ENCODE measurements at regions not wholly inside any gene's neighbourhood (a gene's known extent, or its start where the extent isn't known, plus 50 kb on each side); places are given as distances from the start of the nearest gene placed in this dataset.

- Histone ChIP-seq H3K9ac (ENCODE audit: low read depth, low read length) (no peak overlapping the region), H3K9me3 (ENCODE audit: control insufficient read depth, insufficient read depth, low read length) (no peaks in the 10 kb centered on the region; the same call in 1 of the 2 replicates), H3K36me3 (ENCODE audit: insufficient read depth, low read length) (no peaks in the 10 kb centered on the region), H3K4me1 (ENCODE audit: insufficient read depth, low read length) (no peaks in the 10 kb centered on the region)
Observed at GRCh38 chr12:67795236-67795635, 146.7 kb downstream of the DYRK2 start.

GRCh38 chr12:67797185-67797741 lies 148.7 kb downstream of the DYRK2 start:
- Histone ChIP-seq H3K9me3 (ENCODE audit: control insufficient read depth, insufficient read depth, low read length) (no peaks in the 10 kb centered on the region), H3K9ac (ENCODE audit: low read depth, low read length) (no peak overlapping the region), H3K4me1 (ENCODE audit: insufficient read depth, low read length) (no peaks in the 10 kb centered on the region)

GRCh38 chr12:67797753-67798152 lies 149.2 kb downstream of the DYRK2 start:
- peaks cover 2% of the 10 kb centered on the region; the same call in 1 of the 2 replicates for H3K4me1 ChIP-seq (ENCODE audit: insufficient read depth, low read length)
- no peaks in the 10 kb centered on the region for H3K9me3 ChIP-seq (ENCODE audit: control insufficient read depth, insufficient read depth, low read length)
- H3K9ac ChIP-seq (ENCODE audit: low read depth, low read length), result no peak overlapping the region
- no peaks in the 10 kb centered on the region for H3K36me3 ChIP-seq (ENCODE audit: insufficient read depth, low read length)

More at GRCh38 chr12:67797185-67797741, 148.7 kb downstream of the DYRK2 start:
- no peaks in the 10 kb centered on the region for H3K36me3 ChIP-seq (ENCODE audit: insufficient read depth, low read length)

- no peak overlapping the region for H3K9ac ChIP-seq (ENCODE audit: low read depth, low read length)
- H3K9me3 ChIP-seq (ENCODE audit: control insufficient read depth, insufficient read depth, low read length), result no peaks in the 10 kb centered on the region
- H3K4me1 ChIP-seq (ENCODE audit: insufficient read depth, low read length), result peaks cover 12% of the 10 kb centered on the region
- H3K36me3 ChIP-seq (ENCODE audit: insufficient read depth, low read length), result no peaks in the 10 kb centered on the region
Observed at GRCh38 chr12:67798768-67799167, 150.2 kb downstream of the DYRK2 start.

GRCh38 chr12:67802731-67803130 lies 154.2 kb downstream of the DYRK2 start:
- Histone ChIP-seq H3K36me3 (ENCODE audit: insufficient read depth, low read length) (no peaks in the 10 kb centered on the region), H3K9ac (ENCODE audit: low read depth, low read length) (no peak overlapping the region), H3K4me1 (ENCODE audit: insufficient read depth, low read length) (peaks cover 16% of the 10 kb centered on the region), H3K9me3 (ENCODE audit: control insufficient read depth, insufficient read depth, low read length) (no peaks in the 10 kb centered on the region)

GRCh38 chr12:67803278-67803993 lies 154.9 kb downstream of the DYRK2 start:
- peaks cover 16% of the 10 kb centered on the region for H3K4me1 ChIP-seq (ENCODE audit: insufficient read depth, low read length)
- no peak overlapping the region for H3K9ac ChIP-seq (ENCODE audit: low read depth, low read length)
- H3K36me3 ChIP-seq (ENCODE audit: insufficient read depth, low read length), result no peaks in the 10 kb centered on the region
- H3K9me3 ChIP-seq (ENCODE audit: control insufficient read depth, insufficient read depth, low read length), result no peaks in the 10 kb centered on the region

- Histone ChIP-seq H3K9me3 (ENCODE audit: control insufficient read depth, insufficient read depth, low read length) (no peaks in the 10 kb centered on the region), H3K9ac (ENCODE audit: low read depth, low read length) (no peak overlapping the region)
Observed at GRCh38 chr12:67804168-67804567, 155.6 kb downstream of the DYRK2 start.

GRCh38 chr12:67807814-67808213 lies 159.3 kb downstream of the DYRK2 start:
- H3K9ac ChIP-seq (ENCODE audit: low read depth, low read length), result no peak overlapping the region
- H3K4me1 ChIP-seq (ENCODE audit: insufficient read depth, low read length), result peaks cover 13% of the 10 kb centered on the region

More at GRCh38 chr12:67804168-67804567, 155.6 kb downstream of the DYRK2 start:
- peaks cover 16% of the 10 kb centered on the region for H3K4me1 ChIP-seq (ENCODE audit: insufficient read depth, low read length)
- no peaks in the 10 kb centered on the region for H3K36me3 ChIP-seq (ENCODE audit: insufficient read depth, low read length)

GRCh38 chr12:67810166-67810565 lies 161.6 kb downstream of the DYRK2 start:
- H3K9ac ChIP-seq (ENCODE audit: low read depth, low read length), result no peak overlapping the region
- H3K36me3 ChIP-seq (ENCODE audit: insufficient read depth, low read length), result no peaks in the 10 kb centered on the region
- H3K4me1 ChIP-seq (ENCODE audit: insufficient read depth, low read length), result no peaks in the 10 kb centered on the region
- H3K9me3 ChIP-seq (ENCODE audit: control insufficient read depth, insufficient read depth, low read length), result no peaks in the 10 kb centered on the region; the same call in 1 of the 2 replicates

More at GRCh38 chr12:67807814-67808213, 159.3 kb downstream of the DYRK2 start:
- Histone ChIP-seq H3K36me3 (ENCODE audit: insufficient read depth, low read length) (no peaks in the 10 kb centered on the region), H3K9me3 (ENCODE audit: control insufficient read depth, insufficient read depth, low read length) (no peaks in the 10 kb centered on the region)

GRCh38 chr12:67811437-67812361 lies 163.2 kb downstream of the DYRK2 start:
- Histone ChIP-seq H3K36me3 (ENCODE audit: insufficient read depth, low read length) (no peaks in the 10 kb centered on the region), H3K9me3 (ENCODE audit: control insufficient read depth, insufficient read depth, low read length) (peaks cover 9% of the 10 kb centered on the region; the same call in 1 of the 2 replicates), H3K4me1 (ENCODE audit: insufficient read depth, low read length) (no peaks in the 10 kb centered on the region), H3K9ac (ENCODE audit: low read depth, low read length) (no peak overlapping the region)

GRCh38 chr12:67813456-67813904 lies 164.9 kb downstream of the DYRK2 start:
- H3K9ac ChIP-seq (ENCODE audit: low read depth, low read length), result no peak overlapping the region
- H3K36me3 ChIP-seq (ENCODE audit: insufficient read depth, low read length), result no peaks in the 10 kb centered on the region
- H3K4me1 ChIP-seq (ENCODE audit: insufficient read depth, low read length), result no peaks in the 10 kb centered on the region
- H3K9me3 ChIP-seq (ENCODE audit: control insufficient read depth, insufficient read depth, low read length), result peaks cover 12% of the 10 kb centered on the region; the same call in 1 of the 2 replicates

- H3K9ac ChIP-seq (ENCODE audit: low read depth, low read length), result no peak overlapping the region
- H3K36me3 ChIP-seq (ENCODE audit: insufficient read depth, low read length), result no peaks in the 10 kb centered on the region
- peaks cover 12% of the 10 kb centered on the region; the same call in 1 of the 2 replicates for H3K9me3 ChIP-seq (ENCODE audit: control insufficient read depth, insufficient read depth, low read length)
- H3K4me1 ChIP-seq (ENCODE audit: insufficient read depth, low read length), result no peaks in the 10 kb centered on the region
Observed at GRCh38 chr12:67816269-67816668, 167.7 kb downstream of the DYRK2 start.

- no peak overlapping the region for H3K9ac ChIP-seq (ENCODE audit: low read depth, low read length)
- no peaks in the 10 kb centered on the region for H3K36me3 ChIP-seq (ENCODE audit: insufficient read depth, low read length)
- peaks cover 12% of the 10 kb centered on the region; the same call in 1 of the 2 replicates for H3K9me3 ChIP-seq (ENCODE audit: control insufficient read depth, insufficient read depth, low read length)
- H3K4me1 ChIP-seq (ENCODE audit: insufficient read depth, low read length), result no peaks in the 10 kb centered on the region
Observed at GRCh38 chr12:67818459-67818903, 169.9 kb downstream of the DYRK2 start.

GRCh38 chr12:67819902-67820301 lies 169.3 kb upstream of the IFNG-AS1 start:
- H3K9me3 ChIP-seq (ENCODE audit: control insufficient read depth, insufficient read depth, low read length), result peaks cover 12% of the 10 kb centered on the region; the same call in 1 of the 2 replicates
- no peak overlapping the region for H3K9ac ChIP-seq (ENCODE audit: low read depth, low read length)
- no peaks in the 10 kb centered on the region for H3K36me3 ChIP-seq (ENCODE audit: insufficient read depth, low read length)
- no peaks in the 10 kb centered on the region for H3K4me1 ChIP-seq (ENCODE audit: insufficient read depth, low read length)
